Activated CD4-positive, alpha-beta memory T cell treated with anti-CD3 and anti-CD28 coated beads for 36 hours (primary cell): ENCODE measurements at regions not wholly inside any gene's neighbourhood (a gene's known extent, or its start where the extent isn't known, plus 50 kb on each side); places are given as distances from the start of the nearest gene placed in this dataset.
"Not testable (repeated sequence)": the region's sequence is repeated elsewhere in the genome, so short reads cannot be mapped to it uniquely, and the experiment has no call there.

Experiments
- CTCF ChIA-PET: fragments of 350-600 bp; sonication (Branson Sonifier 250); formaldehyde crosslinking; loops from one replicate; lab custom pipeline; 2021; ENCODE audit warnings: antibody characterized with exemption, inconsistent platforms; lab: Charles Lee
- POLR2A ChIA-PET: fragments of 350-600 bp; sonication (Branson Sonifier 250); formaldehyde crosslinking; loops from one replicate; lab custom pipeline; 2021; ENCODE audit warnings: antibody characterized with exemption; lab: Charles Lee
- DNase-seq: peaks from one replicate; pipeline ENCODE4 v3.0.0-alpha.2; 2020
- H3K27ac Mint-ChIP-seq: one replicate; pipeline ENCODE4 v1.8.0; 2021; ENCODE audit warnings: mixed read lengths
- H3K27me3 Mint-ChIP-seq: one replicate; pipeline ENCODE4 v1.8.0; 2021; ENCODE audit warnings: mixed read lengths
- H3K36me3 Mint-ChIP-seq: one replicate; pipeline ENCODE4 v1.8.0; 2021; ENCODE audit warnings: mixed read lengths
- H3K4me1 Mint-ChIP-seq: one replicate; pipeline ENCODE4 v1.8.0; 2021; ENCODE audit warnings: low read depth, mixed read lengths
- H3K4me3 Mint-ChIP-seq: one replicate; pipeline ENCODE4 v1.8.0; 2021; ENCODE audit warnings: mild to moderate bottlenecking, mixed read lengths
- H3K9me3 Mint-ChIP-seq: one replicate; pipeline ENCODE4 v1.8.0; 2021; ENCODE audit warnings: mixed read lengths
- intact Hi-C: fragments of 100-400 bp; cut with micrococcal nuclease; formaldehyde crosslinking; loops from one replicate; pipeline ENCODE4 v1.15.1; 2023

GRCh38 chr5:161022151-161022550 lies 170.1 kb upstream of the ATP10B start:
- ChIA-PET POLR2A (no interaction called here), CTCF (no interaction called here)
- intact Hi-C loops: no loop called here
- Mint-ChIP-seq H3K4me1 (no peaks in the 10 kb centered on the region), H3K27ac (no peak overlapping the region), H3K9me3 (no peaks in the 10 kb centered on the region), H3K36me3 (no peaks in the 10 kb centered on the region), H3K27me3 (peaks cover 12% of the 10 kb centered on the region), H3K4me3 (no peak overlapping the region)
- DNase-seq: no peak

- intact Hi-C loops: no loop called here
- Mint-ChIP-seq H3K9me3 (peaks cover 5% of the 10 kb centered on the region), H3K27me3 (no peaks in the 10 kb centered on the region), H3K36me3 (no peaks in the 10 kb centered on the region), H3K4me1 (no peaks in the 10 kb centered on the region), H3K27ac (no peak overlapping the region), H3K4me3 (no peak overlapping the region)
- POLR2A ChIA-PET: no interaction called here
- no peak for DNase-seq
- CTCF ChIA-PET: no interaction called here
Measured at GRCh38 chr5:161009817-161010216, 157.8 kb upstream of the ATP10B start.

DNA sequence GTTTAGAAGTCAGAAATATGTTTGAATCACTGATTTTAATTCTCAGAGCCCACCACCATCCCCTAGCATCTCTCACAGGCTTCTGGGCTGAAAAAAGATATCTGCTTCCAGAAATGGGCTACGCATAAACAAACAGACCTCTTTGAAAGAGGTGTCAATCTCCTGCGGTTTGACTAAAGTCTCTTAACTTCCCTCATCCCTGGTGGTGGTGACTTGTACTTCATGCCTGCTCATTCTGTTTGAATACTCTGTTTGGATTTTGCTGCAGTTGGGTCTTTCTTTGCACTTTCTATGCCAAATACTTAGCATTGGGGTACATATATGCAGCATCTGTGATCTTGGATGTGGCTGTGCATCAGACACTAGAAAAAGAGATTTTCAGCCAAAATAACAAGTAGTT lies 157.2 kb upstream of the ATP10B start:
- Mint-ChIP-seq H3K27ac (no peak overlapping the region), H3K9me3 (peaks cover 9% of the 10 kb centered on the region), H3K4me1 (no peaks in the 10 kb centered on the region)

GRCh38 chr5:161007879-161008278 lies 155.9 kb upstream of the ATP10B start:
- CTCF ChIA-PET: no interaction called here
- H3K4me1 Mint-ChIP-seq: no peaks in the 10 kb centered on the region
- no peak for DNase-seq
- H3K27me3 Mint-ChIP-seq: no peaks in the 10 kb centered on the region
- POLR2A ChIA-PET: no interaction called here
- intact Hi-C loops: no loop called here
- H3K9me3 Mint-ChIP-seq: peaks cover 15% of the 10 kb centered on the region
- no peaks in the 10 kb centered on the region for H3K36me3 Mint-ChIP-seq
- no peak overlapping the region for H3K27ac Mint-ChIP-seq
- no peak overlapping the region for H3K4me3 Mint-ChIP-seq

More for the DNA sequence above, 157.2 kb upstream of the ATP10B start:
- ChIA-PET POLR2A (no interaction called here), CTCF (no interaction called here)
- Mint-ChIP-seq H3K36me3 (no peaks in the 10 kb centered on the region), H3K4me3 (no peak overlapping the region), H3K27me3 (no peaks in the 10 kb centered on the region)
- intact Hi-C loops: no loop called here
- DNase-seq: no peak

DNA sequence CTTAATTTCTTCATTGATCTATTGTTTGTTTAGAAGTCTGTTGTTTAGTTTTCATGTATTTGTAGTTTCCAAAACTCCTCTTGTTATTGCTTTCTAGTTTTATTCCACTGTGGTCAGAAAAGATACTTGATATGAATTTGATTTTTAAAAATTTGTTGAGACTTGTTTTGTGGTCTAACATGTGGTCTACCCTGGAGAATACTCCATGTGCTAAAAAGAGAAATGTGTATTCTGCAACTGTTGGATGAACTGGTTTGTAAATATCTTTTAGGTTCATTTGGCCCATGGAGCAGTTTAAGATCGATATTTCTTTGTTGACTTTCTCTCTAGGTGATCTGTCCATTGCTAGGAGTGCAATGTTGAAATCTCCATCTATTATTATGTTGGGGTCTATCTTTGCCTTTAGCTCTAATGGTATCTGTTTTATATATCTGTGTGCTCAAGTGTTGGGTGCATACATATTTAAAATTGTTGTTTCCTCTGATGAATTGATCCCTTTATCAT lies 150.6 kb upstream of the ATP10B start:
- no peaks in the 10 kb centered on the region for H3K36me3 Mint-ChIP-seq
- ChIA-PET POLR2A (no interaction called here), CTCF (no interaction called here)
- no peak overlapping the region for H3K27ac Mint-ChIP-seq
- peaks cover 15% of the 10 kb centered on the region for H3K9me3 Mint-ChIP-seq
- intact Hi-C loops: no loop called here
- H3K27me3 Mint-ChIP-seq: no peaks in the 10 kb centered on the region
- H3K4me1 Mint-ChIP-seq: no peaks in the 10 kb centered on the region
- DNase-seq: no peak
- no peak overlapping the region for H3K4me3 Mint-ChIP-seq

DNA sequence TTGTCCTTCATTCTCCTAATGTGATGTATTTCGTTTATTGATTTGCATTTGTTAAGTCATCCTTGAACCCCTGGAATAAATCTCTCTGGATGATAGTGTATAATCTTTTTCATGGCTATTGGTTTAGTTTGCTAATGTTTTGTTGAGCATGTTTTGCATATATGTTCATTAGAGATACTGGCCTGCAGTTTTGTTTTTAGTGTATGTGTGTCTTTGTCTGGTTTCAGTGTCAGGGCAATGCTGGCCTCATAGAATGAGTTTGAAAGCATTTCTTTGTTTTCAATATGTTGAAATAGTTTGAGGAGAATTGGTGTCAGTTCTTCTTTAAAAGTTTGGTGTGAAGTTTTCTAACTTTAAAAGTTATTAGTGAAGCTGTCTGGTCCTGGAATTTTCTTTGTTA lies 149.6 kb upstream of the ATP10B start:
- H3K4me1 Mint-ChIP-seq: no peaks in the 10 kb centered on the region
- no peaks in the 10 kb centered on the region for H3K27me3 Mint-ChIP-seq
- no peak overlapping the region for H3K4me3 Mint-ChIP-seq
- no peak overlapping the region for H3K27ac Mint-ChIP-seq
- no peaks in the 10 kb centered on the region for H3K36me3 Mint-ChIP-seq
- no peak for DNase-seq
- ChIA-PET POLR2A (no interaction called here), CTCF (no interaction called here)
- intact Hi-C loops: no loop called here
- peaks cover 15% of the 10 kb centered on the region for H3K9me3 Mint-ChIP-seq

- CTCF ChIA-PET, H3K36me3 Mint-ChIP-seq, intact Hi-C loops, POLR2A ChIA-PET, H3K4me1 Mint-ChIP-seq, H3K27me3 Mint-ChIP-seq, H3K27ac Mint-ChIP-seq, DNase-seq, H3K4me3 Mint-ChIP-seq: not testable (repeated sequence)
- peaks cover 15% of the 10 kb centered on the region for H3K9me3 Mint-ChIP-seq
Measured at GRCh38 chr5:161001142-161001541, 149.1 kb upstream of the ATP10B start.

DNA sequence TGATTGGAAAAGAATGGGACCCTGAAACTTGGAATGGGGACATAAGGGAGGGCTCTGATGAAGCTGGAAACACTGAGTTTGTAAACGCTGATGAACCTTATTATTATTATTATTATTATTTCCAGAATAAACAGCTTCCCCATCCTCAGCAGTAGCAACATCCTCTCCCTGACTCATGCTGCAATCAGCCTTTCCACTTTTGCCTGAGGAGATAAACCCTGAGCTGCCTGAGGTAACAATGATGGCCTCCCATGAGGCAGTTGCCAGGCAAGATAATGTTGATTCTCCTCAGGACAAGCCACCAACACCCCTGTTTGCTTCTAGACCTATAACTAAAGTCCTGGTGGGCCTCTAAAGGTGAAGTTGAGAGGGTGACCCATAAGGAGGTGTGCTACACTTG lies 139.2 kb upstream of the ATP10B start:
- Mint-ChIP-seq H3K9me3 (no peaks in the 10 kb centered on the region), H3K4me3 (no peak overlapping the region), H3K27ac (no peak overlapping the region), H3K36me3 (no peaks in the 10 kb centered on the region), H3K27me3 (no peaks in the 10 kb centered on the region), H3K4me1 (no peaks in the 10 kb centered on the region)
- intact Hi-C loops: no loop called here
- CTCF ChIA-PET: no interaction called here
- POLR2A ChIA-PET: no interaction called here
- no peak for DNase-seq

DNA sequence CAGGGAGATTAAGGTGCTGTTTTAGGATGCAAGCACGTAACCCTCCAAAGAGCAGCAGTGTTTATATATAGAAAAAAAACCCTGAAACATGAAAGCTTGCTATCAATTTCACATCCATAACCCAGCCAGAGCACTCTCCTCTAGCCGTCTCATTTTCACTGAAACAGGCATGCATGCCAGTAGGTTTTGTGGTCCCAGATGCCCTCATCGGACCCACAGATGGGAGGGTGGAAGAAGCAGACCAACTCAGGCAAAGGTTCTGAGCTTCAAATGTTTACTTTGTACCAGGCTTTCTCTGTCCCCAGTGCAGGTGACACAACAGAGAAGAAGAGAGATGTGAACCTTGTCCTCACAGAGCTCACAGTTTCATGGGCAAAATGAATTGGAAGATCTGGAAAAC lies 127.4 kb upstream of the ATP10B start:
- H3K27me3 Mint-ChIP-seq: peaks cover 5% of the 10 kb centered on the region
- no peak overlapping the region for H3K27ac Mint-ChIP-seq
- H3K4me1 Mint-ChIP-seq: no peaks in the 10 kb centered on the region
- H3K4me3 Mint-ChIP-seq: no peak overlapping the region
- no peaks in the 10 kb centered on the region for H3K36me3 Mint-ChIP-seq
- intact Hi-C loops: loop anchor here (10.0 kb wide), 1 partner anchor 475 kb away; no protein-coding TSS in a partner anchor
- POLR2A ChIA-PET: no interaction called here
- CTCF ChIA-PET: no interaction called here
- no peaks in the 10 kb centered on the region for H3K9me3 Mint-ChIP-seq
- DNase-seq: no peak

DNA sequence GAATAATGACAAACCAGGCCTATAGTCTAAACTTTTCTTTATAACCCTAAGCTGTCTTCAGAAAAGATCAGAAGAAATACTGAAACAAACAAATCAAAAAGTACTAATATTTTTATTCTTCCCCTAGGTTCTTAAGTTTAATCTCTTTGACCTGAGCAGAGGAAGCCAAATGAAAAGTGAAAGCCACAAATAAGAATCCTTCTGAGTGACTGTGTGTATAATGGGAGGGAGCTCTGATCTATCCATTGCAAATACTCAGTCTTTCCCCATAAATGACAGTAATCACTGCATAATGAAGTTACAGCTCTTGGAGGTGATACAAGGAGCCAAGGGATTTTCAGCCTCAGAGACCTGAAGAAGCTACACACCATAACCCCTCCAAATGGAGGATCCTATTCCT lies 126.9 kb upstream of the ATP10B start:
- Mint-ChIP-seq H3K27me3 (peaks cover 5% of the 10 kb centered on the region), H3K4me1 (no peaks in the 10 kb centered on the region), H3K36me3 (no peaks in the 10 kb centered on the region), H3K27ac (no peak overlapping the region), H3K9me3 (no peaks in the 10 kb centered on the region), H3K4me3 (no peak overlapping the region)
- CTCF ChIA-PET: no interaction called here
- intact Hi-C loops: loop anchor here (10.0 kb wide), 1 partner anchor 474 kb away; no protein-coding TSS in a partner anchor
- POLR2A ChIA-PET: no interaction called here
- DNase-seq: no peak

GRCh38 chr5:160976181-160976580 lies 124.2 kb upstream of the ATP10B start:
- POLR2A ChIA-PET: no interaction called here
- peaks cover 9% of the 10 kb centered on the region for H3K27me3 Mint-ChIP-seq
- intact Hi-C loops: loop anchor here (10.0 kb wide), 1 partner anchor 471 kb away; no protein-coding TSS in a partner anchor
- no peak overlapping the region for H3K4me3 Mint-ChIP-seq
- H3K9me3 Mint-ChIP-seq: no peaks in the 10 kb centered on the region
- H3K27ac Mint-ChIP-seq: no peak overlapping the region
- no peaks in the 10 kb centered on the region for H3K36me3 Mint-ChIP-seq
- H3K4me1 Mint-ChIP-seq: no peaks in the 10 kb centered on the region
- CTCF ChIA-PET: no interaction called here
- no peak for DNase-seq

GRCh38 chr5:160970605-160971191 lies 118.7 kb upstream of the ATP10B start:
- H3K4me1 Mint-ChIP-seq: no peaks in the 10 kb centered on the region
- intact Hi-C loops: loop anchor here (10.0 kb wide), 1 partner anchor 466 kb away; no protein-coding TSS in a partner anchor
- no peak overlapping the region for H3K4me3 Mint-ChIP-seq
- ChIA-PET CTCF (interaction anchor here (1.0 kb wide), 1 partner anchor 591 kb away, joined by 3 read pairs; no protein-coding TSS in a partner anchor), POLR2A (interaction anchor here (0.9 kb wide), 1 partner anchor 462 kb away, joined by 4 read pairs; no protein-coding TSS in a partner anchor)
- peaks cover 14% of the 10 kb centered on the region for H3K27me3 Mint-ChIP-seq
- no peaks in the 10 kb centered on the region for H3K36me3 Mint-ChIP-seq
- no peaks in the 10 kb centered on the region for H3K9me3 Mint-ChIP-seq
- no peak overlapping the region for H3K27ac Mint-ChIP-seq
- DNase-seq: no peak

GRCh38 chr5:160969645-160970044 lies 117.6 kb upstream of the ATP10B start:
- intact Hi-C loops: loop anchor here (10.0 kb wide), 1 partner anchor 465 kb away; no protein-coding TSS in a partner anchor

More at GRCh38 chr5:160969645-160970044, 117.6 kb upstream of the ATP10B start:
- ChIA-PET CTCF (no interaction called here), POLR2A (no interaction called here)
- DNase-seq: no peak
- no peak overlapping the region for H3K27ac Mint-ChIP-seq
- H3K4me3 Mint-ChIP-seq: no peak overlapping the region
- no peaks in the 10 kb centered on the region for H3K4me1 Mint-ChIP-seq
- H3K27me3 Mint-ChIP-seq: peaks cover 14% of the 10 kb centered on the region
- H3K36me3 Mint-ChIP-seq: no peaks in the 10 kb centered on the region
- H3K9me3 Mint-ChIP-seq: no peaks in the 10 kb centered on the region
